Muscle of arm (tissue), 1 donor: ENCODE measurements at regions not wholly inside any gene's neighbourhood (a gene's known extent, or its start where the extent isn't known, plus 50 kb on each side); places are given as distances from the start of the nearest gene placed in this dataset.
A peak's percentile ranks its signal among the peaks of the same experiment; 100 is the strongest.

Experiments
- DNase-seq: peaks from one replicate; pipeline ENCODE4 v3.0.0-alpha.2; 2013

GRCh38 chr10:117716889-117717288 is 174.3 kb downstream of the EMX2 start:
- DNase-seq, result no peak

- DNase-seq, result no peak
Observed at GRCh38 chr10:117718986-117719920, 176.7 kb downstream of the EMX2 start.

DNA sequence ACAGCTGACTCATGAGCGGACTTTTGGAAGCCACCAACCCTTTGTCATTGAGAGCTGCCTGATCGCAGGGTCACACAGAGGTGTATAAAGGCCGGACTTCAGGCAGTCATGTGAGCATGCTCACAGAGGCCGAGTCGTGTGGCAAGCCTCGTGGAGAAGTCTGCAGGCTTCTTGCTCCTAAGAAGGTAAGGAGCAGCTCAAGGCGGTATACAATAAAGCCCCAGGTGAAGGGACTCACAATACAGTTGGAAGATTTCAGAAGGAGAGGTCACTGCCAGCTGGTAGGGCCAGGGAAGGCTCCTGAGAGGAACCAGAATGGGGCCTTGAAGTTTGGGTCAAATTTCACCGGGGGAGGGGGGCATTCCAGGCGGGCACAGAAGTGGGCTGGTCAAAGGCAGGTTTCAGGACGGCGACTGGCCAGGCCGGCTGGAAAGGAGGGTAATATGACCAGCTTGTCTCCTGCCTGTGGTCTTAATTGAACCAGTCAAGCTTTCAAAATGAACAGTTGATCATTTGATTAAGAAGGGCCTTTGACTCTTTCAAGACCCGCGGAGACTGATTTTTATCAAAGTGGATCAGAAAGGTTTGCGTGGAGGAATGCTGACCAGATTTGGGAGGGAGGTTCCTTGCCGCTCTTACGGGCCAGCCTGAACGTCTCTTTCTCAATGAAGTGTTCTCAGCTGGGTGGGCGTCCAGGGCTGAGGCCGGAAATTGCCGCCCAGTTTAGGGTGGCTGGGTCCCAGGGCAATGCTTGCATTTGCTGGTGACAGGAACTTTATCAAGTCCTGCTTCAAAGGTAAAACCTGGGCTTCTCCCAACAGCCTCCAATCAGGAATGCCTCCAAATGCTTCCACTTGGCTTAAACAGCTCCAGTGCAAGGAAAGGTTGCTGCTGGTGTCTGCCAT is 178.6 kb downstream of the EMX2 start:
- DNase-seq, result no peak

DNA sequence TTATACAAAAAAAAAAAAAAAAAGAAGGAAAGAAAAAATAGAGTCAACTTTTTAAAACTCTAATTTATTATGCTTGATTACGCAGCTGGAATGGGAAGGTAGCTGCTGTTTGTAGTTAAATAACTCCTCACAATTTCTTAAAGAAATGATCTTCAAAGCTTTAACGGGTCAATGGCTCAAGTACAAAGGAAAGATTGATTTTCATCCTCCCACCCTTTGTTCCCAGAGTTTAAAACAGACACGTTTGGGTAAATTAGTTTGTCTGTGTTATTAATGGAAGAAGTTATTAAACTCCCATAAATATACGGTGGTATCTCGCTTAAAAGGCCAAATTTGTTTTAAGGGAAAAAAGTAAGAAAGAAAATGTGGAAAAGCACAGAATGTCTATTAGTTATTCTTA is 179.3 kb downstream of the EMX2 start:
- no peak for DNase-seq

GRCh38 chr10:117723343-117723742 is 180.8 kb downstream of the EMX2 start:
- DNase-seq, result no peak

- DNase-seq, result no peak
Observed at GRCh38 chr10:117725993-117726392, 183.4 kb downstream of the EMX2 start.

DNA sequence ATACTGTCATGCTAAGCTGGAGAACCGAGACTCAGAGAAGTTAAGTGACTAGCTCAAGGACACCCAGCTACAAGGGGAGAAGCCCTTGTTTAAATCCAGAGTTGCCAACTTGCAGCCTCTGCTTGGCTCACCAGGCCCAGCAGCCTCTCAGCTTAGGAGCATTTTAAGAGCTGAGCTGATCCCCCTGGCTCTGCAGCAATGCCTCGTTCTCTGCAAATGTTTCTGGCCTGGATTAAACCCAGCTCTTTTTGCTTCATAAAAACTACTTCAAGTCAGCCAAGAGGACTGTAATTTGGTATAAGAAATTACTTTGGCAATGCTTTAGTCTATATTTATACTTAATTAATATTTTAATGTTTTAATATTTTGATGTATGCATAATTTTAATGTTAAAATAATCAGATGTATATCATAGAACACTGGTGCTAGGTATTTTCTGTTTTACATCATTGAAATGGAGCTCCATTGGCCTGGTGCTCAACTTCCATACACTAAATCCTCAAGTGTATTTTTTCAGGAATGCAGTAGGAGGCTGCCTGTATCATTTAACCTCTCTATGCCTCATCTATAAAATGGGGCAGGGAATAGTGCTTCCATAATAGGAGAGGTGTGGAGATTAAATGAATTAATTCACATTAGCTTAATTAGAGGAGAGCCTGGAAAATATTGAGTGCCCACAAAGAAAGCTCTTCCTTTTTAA is 184.2 kb downstream of the EMX2 start:
- peak; percentile 30 for DNase-seq

- peak; percentile 75 for DNase-seq
Observed at GRCh38 chr10:117727421-117727820, 184.9 kb downstream of the EMX2 start.

GRCh38 chr10:117728087-117728486 is 185.5 kb downstream of the EMX2 start:
- DNase-seq, result no peak

GRCh38 chr10:117729156-117729555 is 186.6 kb downstream of the EMX2 start:
- DNase-seq, result no peak

GRCh38 chr10:117731121-117731791 is 188.7 kb downstream of the EMX2 start:
- DNase-seq, result no peak

GRCh38 chr10:117734731-117735405 is 192.3 kb downstream of the EMX2 start:
- DNase-seq, result no peak

- no peak for DNase-seq
Observed at GRCh38 chr10:117736655-117737054, 194.1 kb downstream of the EMX2 start.

DNA sequence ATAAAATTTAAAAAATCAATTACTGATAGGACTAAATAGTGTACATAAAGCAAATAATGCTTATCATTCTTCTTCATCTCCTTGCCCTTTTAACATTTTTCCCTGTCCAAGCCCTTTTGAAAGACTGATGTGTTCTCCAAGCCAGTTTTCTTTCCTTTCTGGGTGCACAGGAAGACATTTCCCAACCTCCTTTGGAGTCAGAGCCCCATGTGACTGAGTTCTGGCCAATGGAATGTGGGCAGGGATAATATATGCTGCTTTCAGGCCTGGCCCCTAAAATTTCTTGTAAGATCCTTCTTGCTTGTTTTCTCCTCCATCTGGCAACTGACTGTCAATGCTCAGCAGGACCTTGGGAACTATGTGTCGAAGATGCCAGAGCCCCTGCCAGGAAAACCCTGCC is 197.5 kb downstream of the EMX2 start:
- DNase-seq, result no peak

- no peak for DNase-seq
Observed at GRCh38 chr10:117740691-117741222, 198.2 kb downstream of the EMX2 start.

GRCh38 chr10:117741524-117741923 is 199.0 kb downstream of the EMX2 start:
- no peak for DNase-seq

DNA sequence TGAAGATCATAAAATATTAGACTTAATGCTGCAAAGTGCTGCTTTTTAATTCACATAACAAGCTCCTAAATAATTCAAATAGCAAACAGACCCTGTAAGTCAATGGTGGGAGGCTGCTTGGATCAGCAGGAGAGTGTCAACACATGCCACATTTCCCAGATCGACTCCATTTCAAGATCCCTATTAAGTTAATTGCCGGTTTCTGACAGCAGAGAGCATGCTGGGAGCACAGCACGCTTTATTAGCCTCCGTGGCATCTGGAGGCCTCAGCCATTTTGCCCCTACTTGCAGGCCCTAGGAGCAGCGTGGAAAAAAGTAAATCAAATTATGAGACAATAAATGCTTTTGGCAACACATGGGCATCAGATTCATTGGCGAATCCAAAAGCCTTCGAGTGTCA is 201.0 kb downstream of the EMX2 start:
- DNase-seq, result no peak

DNA sequence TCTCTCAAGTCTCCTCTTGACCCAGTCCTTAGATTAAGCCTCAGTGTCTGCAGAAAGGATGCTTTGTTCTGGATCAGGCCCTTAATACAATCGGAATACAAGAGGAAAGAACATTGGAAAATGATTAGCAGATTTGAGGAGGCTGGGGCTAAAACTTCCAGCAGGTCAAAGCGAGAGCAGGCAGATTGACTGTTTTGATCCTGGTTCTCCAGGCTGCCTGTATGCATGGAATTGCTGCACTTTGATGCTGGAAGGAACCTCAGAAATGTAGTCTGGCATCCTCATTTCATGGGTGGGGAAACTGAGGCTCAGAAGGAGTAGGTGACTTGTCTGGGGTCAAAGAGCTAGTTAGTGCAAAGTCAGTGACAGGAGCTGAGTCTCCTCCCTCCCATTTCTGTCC is 202.8 kb downstream of the EMX2 start:
- no peak for DNase-seq

- no peak for DNase-seq
Observed at GRCh38 chr10:117746541-117747448, 204.2 kb downstream of the EMX2 start.

DNA sequence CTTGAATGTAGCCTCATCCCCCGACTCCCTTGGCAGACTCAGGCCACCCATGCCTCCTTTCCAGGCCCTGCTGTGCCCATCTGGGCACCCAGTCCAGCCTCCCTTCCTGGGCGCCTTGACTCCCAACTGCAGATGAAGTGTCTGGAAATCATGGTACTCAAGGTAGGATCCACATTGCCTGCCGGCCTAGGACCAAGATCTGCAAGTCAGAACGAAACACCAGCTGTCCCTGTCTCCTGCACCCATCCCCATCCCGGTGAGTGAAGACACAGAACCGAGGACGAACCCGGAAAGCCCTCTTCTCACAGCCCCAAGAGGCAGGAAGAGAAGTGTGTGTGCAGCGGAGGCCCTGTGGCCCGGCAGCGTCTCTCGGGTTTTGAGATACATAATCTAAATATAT is 205.1 kb downstream of the EMX2 start:
- DNase-seq, result no peak
